Stimulated activated memory B cell treated with anti-CD40 and anti-IgM and Interleukin-4, amounts not matched to agents 10 μg/mL and 1 μg/mL and 100 μg/mL, for 72 hours (primary cell): ENCODE measurements at regions not wholly inside any gene's neighbourhood (a gene's known extent, or its start where the extent isn't known, plus 50 kb on each side); places are given as distances from the start of the nearest gene placed in this dataset.

Experiments used
- ATAC-seq: fragments of 150-1000 bp; cut with Tn5 transposase; 2 replicates; pipeline ENCODE4 v1.10.0; 2021
- H3K27ac Mint-ChIP-seq: one replicate; pipeline ENCODE4 v1.8.0; 2022; ENCODE audit warnings: mild to moderate bottlenecking, mixed read lengths
- H3K27me3 Mint-ChIP-seq: one replicate; pipeline ENCODE4 v1.8.0; 2022; ENCODE audit warnings: mixed read lengths
- H3K36me3 Mint-ChIP-seq: one replicate; pipeline ENCODE4 v1.8.0; 2022; ENCODE audit warnings: mixed read lengths
- H3K4me1 Mint-ChIP-seq: one replicate; pipeline ENCODE4 v1.8.0; 2022; ENCODE audit warnings: mixed read lengths
- H3K4me3 Mint-ChIP-seq: one replicate; pipeline ENCODE4 v1.8.0; 2022; ENCODE audit warnings: mild to moderate bottlenecking, moderate library complexity, mixed read lengths
- H3K9me3 Mint-ChIP-seq: one replicate; pipeline ENCODE4 v1.8.0; 2022; ENCODE audit warnings: mixed read lengths

GRCh38 chr2:104164721-104165252, 689.1 kb upstream of the POU3F3 start:
- Mint-ChIP-seq H3K36me3 (no peaks in the 10 kb centered on the region), H3K4me3 (no peak overlapping the region), H3K4me1 (no peaks in the 10 kb centered on the region), H3K9me3 (peaks cover 5% of the 10 kb centered on the region), H3K27ac (no peak overlapping the region), H3K27me3 (no peaks in the 10 kb centered on the region)
- no peak for ATAC-seq

- Mint-ChIP-seq H3K27me3 (no peaks in the 10 kb centered on the region), H3K4me3 (no peak overlapping the region), H3K4me1 (no peaks in the 10 kb centered on the region), H3K27ac (no peak overlapping the region), H3K36me3 (no peaks in the 10 kb centered on the region), H3K9me3 (peaks cover 12% of the 10 kb centered on the region)
- no peak for ATAC-seq
Observed at GRCh38 chr2:104177179-104177578, 676.7 kb upstream of the POU3F3 start.

- H3K27ac Mint-ChIP-seq = no peak overlapping the region
- H3K4me3 Mint-ChIP-seq = no peak overlapping the region
- no peaks in the 10 kb centered on the region for H3K27me3 Mint-ChIP-seq
- peaks cover 15% of the 10 kb centered on the region for H3K9me3 Mint-ChIP-seq
- H3K36me3 Mint-ChIP-seq = no peaks in the 10 kb centered on the region
- no peak for ATAC-seq
- H3K4me1 Mint-ChIP-seq = no peaks in the 10 kb centered on the region
Observed at GRCh38 chr2:104179644-104180043, 674.3 kb upstream of the POU3F3 start.

- no peaks in the 10 kb centered on the region for H3K9me3 Mint-ChIP-seq
- H3K27ac Mint-ChIP-seq = no peak overlapping the region
- ATAC-seq = no peak
- H3K27me3 Mint-ChIP-seq = no peaks in the 10 kb centered on the region
- H3K36me3 Mint-ChIP-seq = no peaks in the 10 kb centered on the region
- no peak overlapping the region for H3K4me3 Mint-ChIP-seq
- no peaks in the 10 kb centered on the region for H3K4me1 Mint-ChIP-seq
Observed at GRCh38 chr2:104200533-104201168, 653.3 kb upstream of the POU3F3 start.

GRCh38 chr2:104213758-104214157, 640.2 kb upstream of the POU3F3 start:
- no peaks in the 10 kb centered on the region for H3K36me3 Mint-ChIP-seq
- no peaks in the 10 kb centered on the region for H3K4me1 Mint-ChIP-seq
- ATAC-seq = no peak
- H3K9me3 Mint-ChIP-seq = peaks cover 6% of the 10 kb centered on the region
- no peak overlapping the region for H3K4me3 Mint-ChIP-seq
- H3K27ac Mint-ChIP-seq = no peak overlapping the region
- H3K27me3 Mint-ChIP-seq = no peaks in the 10 kb centered on the region

GRCh38 chr2:104215269-104216161, 638.4 kb upstream of the POU3F3 start:
- no peak overlapping the region for H3K27ac Mint-ChIP-seq
- no peaks in the 10 kb centered on the region for H3K36me3 Mint-ChIP-seq
- ATAC-seq = no peak

GRCh38 chr2:104233591-104233990, 620.3 kb upstream of the POU3F3 start:
- H3K4me1 Mint-ChIP-seq = no peaks in the 10 kb centered on the region
- no peaks in the 10 kb centered on the region for H3K36me3 Mint-ChIP-seq
- peaks cover 11% of the 10 kb centered on the region for H3K9me3 Mint-ChIP-seq
- H3K27me3 Mint-ChIP-seq = no peaks in the 10 kb centered on the region
- no peak for ATAC-seq
- no peak overlapping the region for H3K27ac Mint-ChIP-seq
- H3K4me3 Mint-ChIP-seq = no peak overlapping the region

More at GRCh38 chr2:104215269-104216161, 638.4 kb upstream of the POU3F3 start:
- H3K4me3 Mint-ChIP-seq = no peak overlapping the region
- H3K27me3 Mint-ChIP-seq = no peaks in the 10 kb centered on the region
- peaks cover 6% of the 10 kb centered on the region for H3K9me3 Mint-ChIP-seq
- no peaks in the 10 kb centered on the region for H3K4me1 Mint-ChIP-seq

- H3K4me3 Mint-ChIP-seq = no peak overlapping the region
- no peaks in the 10 kb centered on the region for H3K4me1 Mint-ChIP-seq
- peaks cover 15% of the 10 kb centered on the region for H3K9me3 Mint-ChIP-seq
- H3K27ac Mint-ChIP-seq = no peak overlapping the region
- no peak for ATAC-seq
- no peaks in the 10 kb centered on the region for H3K27me3 Mint-ChIP-seq
- H3K36me3 Mint-ChIP-seq = no peaks in the 10 kb centered on the region
Observed at GRCh38 chr2:104236491-104236890, 617.4 kb upstream of the POU3F3 start.

GRCh38 chr2:104240984-104241383, 612.9 kb upstream of the POU3F3 start:
- H3K4me3 Mint-ChIP-seq = no peak overlapping the region
- H3K4me1 Mint-ChIP-seq = no peaks in the 10 kb centered on the region
- peaks cover 16% of the 10 kb centered on the region for H3K9me3 Mint-ChIP-seq
- no peaks in the 10 kb centered on the region for H3K27me3 Mint-ChIP-seq
- no peak overlapping the region for H3K27ac Mint-ChIP-seq
- H3K36me3 Mint-ChIP-seq = no peaks in the 10 kb centered on the region
- ATAC-seq = no peak

- Mint-ChIP-seq H3K27ac (no peak overlapping the region), H3K4me1 (no peaks in the 10 kb centered on the region), H3K36me3 (no peaks in the 10 kb centered on the region), H3K27me3 (no peaks in the 10 kb centered on the region), H3K4me3 (no peak overlapping the region), H3K9me3 (peaks cover under 1% of the 10 kb centered on the region)
- no peak for ATAC-seq
Observed at GRCh38 chr2:104249629-104250028, 604.3 kb upstream of the POU3F3 start.

- H3K36me3 Mint-ChIP-seq = no peaks in the 10 kb centered on the region
- ATAC-seq = no peak
- H3K27ac Mint-ChIP-seq = no peak overlapping the region
- H3K9me3 Mint-ChIP-seq = peaks cover 5% of the 10 kb centered on the region
- H3K4me1 Mint-ChIP-seq = no peaks in the 10 kb centered on the region
- no peaks in the 10 kb centered on the region for H3K27me3 Mint-ChIP-seq
- H3K4me3 Mint-ChIP-seq = no peak overlapping the region
Observed at GRCh38 chr2:104250635-104251034, 603.3 kb upstream of the POU3F3 start.

GRCh38 chr2:104254017-104254416, 599.9 kb upstream of the POU3F3 start:
- Mint-ChIP-seq H3K27ac (no peak overlapping the region), H3K4me1 (no peaks in the 10 kb centered on the region), H3K4me3 (no peak overlapping the region), H3K27me3 (no peaks in the 10 kb centered on the region), H3K36me3 (no peaks in the 10 kb centered on the region), H3K9me3 (peaks cover 12% of the 10 kb centered on the region)
- no peak for ATAC-seq

- no peaks in the 10 kb centered on the region for H3K27me3 Mint-ChIP-seq
- no peak for ATAC-seq
- H3K4me3 Mint-ChIP-seq = no peak overlapping the region
- H3K36me3 Mint-ChIP-seq = no peaks in the 10 kb centered on the region
- no peaks in the 10 kb centered on the region for H3K4me1 Mint-ChIP-seq
- H3K9me3 Mint-ChIP-seq = peaks cover 29% of the 10 kb centered on the region
- no peak overlapping the region for H3K27ac Mint-ChIP-seq
Observed at GRCh38 chr2:104262714-104263113, 591.2 kb upstream of the POU3F3 start.

- Mint-ChIP-seq H3K4me1 (no peaks in the 10 kb centered on the region), H3K27me3 (no peaks in the 10 kb centered on the region)
- ATAC-seq = no peak
Observed at GRCh38 chr2:104279646-104280045, 574.3 kb upstream of the POU3F3 start.

GRCh38 chr2:104280216-104280615, 573.7 kb upstream of the POU3F3 start:
- Mint-ChIP-seq H3K27me3 (no peaks in the 10 kb centered on the region), H3K9me3 (peaks cover 2% of the 10 kb centered on the region), H3K36me3 (no peaks in the 10 kb centered on the region), H3K27ac (no peak overlapping the region), H3K4me3 (no peak overlapping the region), H3K4me1 (no peaks in the 10 kb centered on the region)
- no peak for ATAC-seq

More at GRCh38 chr2:104279646-104280045, 574.3 kb upstream of the POU3F3 start:
- no peak overlapping the region for H3K4me3 Mint-ChIP-seq
- H3K27ac Mint-ChIP-seq = no peak overlapping the region
- H3K36me3 Mint-ChIP-seq = no peaks in the 10 kb centered on the region
- peaks cover 2% of the 10 kb centered on the region for H3K9me3 Mint-ChIP-seq

- H3K27ac Mint-ChIP-seq = no peak overlapping the region
- no peaks in the 10 kb centered on the region for H3K9me3 Mint-ChIP-seq
- H3K4me3 Mint-ChIP-seq = no peak overlapping the region
- no peak for ATAC-seq
- no peaks in the 10 kb centered on the region for H3K27me3 Mint-ChIP-seq
- no peaks in the 10 kb centered on the region for H3K4me1 Mint-ChIP-seq
- no peaks in the 10 kb centered on the region for H3K36me3 Mint-ChIP-seq
Observed at GRCh38 chr2:104286841-104287240, 567.1 kb upstream of the POU3F3 start.
